Duodenal mucosa (tissue), 2 donors: ENCODE measurements at regions not wholly inside any gene's neighbourhood (a gene's known extent, or its start where the extent isn't known, plus 50 kb on each side); places are given as distances from the start of the nearest gene placed in this dataset.

Experiments used
- H3K27ac ChIP-seq: one replicate; pipeline ENCODE4 v1.7.0; 2013; ENCODE audit warnings: low read depth, low read length
- H3K27me3 ChIP-seq, 2 donors: one replicate each; pipeline ENCODE4 v1.7.0; 2013; ENCODE audit warnings: low read length in 2 of 2, control low read depth in 1 of 2; ENCODE audit not compliant: insufficient read depth in 2 of 2, control insufficient read depth in 1 of 2
- H3K36me3 ChIP-seq, 2 donors: one replicate each; pipeline ENCODE4 v1.7.0; 2013; ENCODE audit warnings: low read length in 2 of 2, control low read depth in 1 of 2; ENCODE audit not compliant: insufficient read depth in 2 of 2, control insufficient read depth in 1 of 2
- H3K4me1 ChIP-seq, 2 donors: one replicate each; pipeline ENCODE4 v1.7.0; 2013; ENCODE audit warnings: low read length in 2 of 2, control low read depth in 1 of 2; ENCODE audit not compliant: insufficient read depth in 2 of 2, control insufficient read depth in 1 of 2
- H3K4me3 ChIP-seq, 2 donors: one replicate each; pipeline ENCODE4 v1.7.0; 2013; ENCODE audit warnings: low read length in 2 of 2, low read depth in 1 of 2
- H3K9ac ChIP-seq, 2 donors: one replicate each; pipeline ENCODE4 v1.7.0; 2013; ENCODE audit warnings: low read length in 2 of 2, low read depth in 1 of 2
- H3K9me3 ChIP-seq, 2 donors: one replicate each; pipeline ENCODE4 v1.7.0; 2013; ENCODE audit warnings: low read length in 2 of 2, control low read depth in 1 of 2; ENCODE audit not compliant: control insufficient read depth in 1 of 2

DNA sequence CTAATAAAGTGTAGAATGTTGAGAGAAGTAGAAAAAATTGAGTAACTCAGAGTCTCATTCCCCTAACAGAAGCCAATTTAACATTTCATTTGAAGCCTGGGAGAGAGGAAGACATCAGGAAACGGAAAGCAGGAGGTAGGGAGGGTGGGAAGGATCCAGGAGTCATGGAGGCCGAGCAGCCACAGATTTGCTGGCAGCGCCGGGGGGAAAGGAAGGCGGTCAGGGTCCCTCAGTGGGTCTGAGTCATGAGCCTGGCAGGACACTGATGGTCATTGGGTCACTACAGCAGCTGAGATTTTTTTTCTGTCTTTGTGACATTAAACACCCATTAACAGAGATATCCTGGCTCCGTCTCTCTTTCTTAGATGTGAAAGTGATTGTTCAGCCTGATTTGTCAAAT is 248.1 kb downstream of the EFNB2 start:
- Histone ChIP-seq H3K9ac (no peak overlapping the region), H3K27me3 (no peaks in the 10 kb centered on the region), H3K36me3 (no peaks in the 10 kb centered on the region), H3K9me3 (no peaks in the 10 kb centered on the region), H3K4me1 (peaks cover 0 to 8% of the 10 kb centered on the region in 2 donors), H3K27ac (no peak overlapping the region), H3K4me3 (no peak overlapping the region)

DNA sequence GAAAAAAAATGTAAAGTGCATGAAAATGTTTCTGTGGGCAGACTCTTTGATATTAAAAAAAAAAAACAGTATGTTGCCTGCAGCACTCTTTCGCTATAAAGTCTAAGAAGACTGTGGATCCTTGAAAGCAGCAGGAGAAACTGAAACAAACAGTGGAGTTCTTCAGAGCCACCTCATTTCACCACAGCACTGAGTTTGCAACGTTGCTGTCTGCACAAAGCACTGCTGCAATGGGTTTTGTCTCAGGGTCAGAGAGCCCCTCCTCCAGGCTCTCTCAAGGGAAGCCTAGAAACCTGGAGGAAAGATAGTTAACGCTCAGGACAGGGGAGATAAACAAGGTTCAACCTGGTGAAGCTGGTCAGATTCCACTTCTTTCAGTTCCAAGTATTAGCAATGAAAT is 248.7 kb downstream of the EFNB2 start:
- H3K27ac ChIP-seq, result no peak overlapping the region
- no peaks in the 10 kb centered on the region for H3K36me3 ChIP-seq
- H3K9ac ChIP-seq, result no peak overlapping the region
- H3K9me3 ChIP-seq, result no peaks in the 10 kb centered on the region
- H3K4me1 ChIP-seq, result peaks cover 0 to 8% of the 10 kb centered on the region in 2 donors
- H3K27me3 ChIP-seq, result no peaks in the 10 kb centered on the region
- H3K4me3 ChIP-seq, result no peak overlapping the region

DNA sequence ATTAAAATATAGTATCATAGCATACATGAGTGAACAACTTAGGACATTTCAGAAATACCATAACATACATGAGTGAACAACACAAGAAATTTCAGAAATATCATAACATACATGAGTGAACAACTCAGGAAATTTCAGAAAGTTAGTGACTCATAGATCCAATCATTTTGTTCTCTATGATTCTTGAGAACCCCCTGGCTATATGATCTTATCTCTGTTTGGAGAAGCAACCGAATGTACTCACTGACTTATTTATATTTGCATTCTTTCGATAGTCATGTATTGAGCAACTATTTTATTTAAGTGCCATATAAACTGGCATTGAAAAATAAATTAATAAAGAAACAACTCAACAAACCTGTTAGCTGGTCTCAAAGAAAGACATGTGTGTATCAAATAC is 251.1 kb downstream of the EFNB2 start:
- Histone ChIP-seq H3K4me3 (no peak overlapping the region), H3K4me1 (peaks cover 0 to 8% of the 10 kb centered on the region in 2 donors), H3K9me3 (no peaks in the 10 kb centered on the region), H3K36me3 (no peaks in the 10 kb centered on the region), H3K27ac (no peak overlapping the region), H3K27me3 (no peaks in the 10 kb centered on the region), H3K9ac (no peak overlapping the region)

DNA sequence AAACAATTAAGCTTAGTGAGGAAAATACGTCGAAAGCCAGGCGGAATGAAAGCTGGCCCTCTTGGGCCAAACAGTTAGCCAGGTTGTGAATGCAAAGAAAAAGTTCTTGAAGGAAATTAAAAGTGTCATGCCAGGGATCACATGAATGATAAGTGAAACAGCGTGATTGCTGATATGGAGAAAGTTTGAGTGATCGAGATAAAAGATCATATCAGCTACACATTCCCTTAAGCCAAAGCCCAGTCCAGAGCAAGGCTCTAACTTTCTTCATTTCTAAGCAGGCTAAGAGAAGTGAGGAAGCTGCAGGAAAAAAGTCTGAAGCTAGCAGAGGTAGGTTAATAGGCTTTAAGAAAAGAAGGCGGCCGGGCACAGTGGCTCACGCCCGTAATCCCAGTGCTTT is 254.0 kb downstream of the EFNB2 start:
- Histone ChIP-seq H3K36me3 (no peaks in the 10 kb centered on the region), H3K4me3 (no peak overlapping the region), H3K9me3 (no peaks in the 10 kb centered on the region), H3K4me1 (peaks cover 0 to 1% of the 10 kb centered on the region in 2 donors), H3K9ac (no peak overlapping the region), H3K27ac (no peak overlapping the region), H3K27me3 (no peaks in the 10 kb centered on the region)

DNA sequence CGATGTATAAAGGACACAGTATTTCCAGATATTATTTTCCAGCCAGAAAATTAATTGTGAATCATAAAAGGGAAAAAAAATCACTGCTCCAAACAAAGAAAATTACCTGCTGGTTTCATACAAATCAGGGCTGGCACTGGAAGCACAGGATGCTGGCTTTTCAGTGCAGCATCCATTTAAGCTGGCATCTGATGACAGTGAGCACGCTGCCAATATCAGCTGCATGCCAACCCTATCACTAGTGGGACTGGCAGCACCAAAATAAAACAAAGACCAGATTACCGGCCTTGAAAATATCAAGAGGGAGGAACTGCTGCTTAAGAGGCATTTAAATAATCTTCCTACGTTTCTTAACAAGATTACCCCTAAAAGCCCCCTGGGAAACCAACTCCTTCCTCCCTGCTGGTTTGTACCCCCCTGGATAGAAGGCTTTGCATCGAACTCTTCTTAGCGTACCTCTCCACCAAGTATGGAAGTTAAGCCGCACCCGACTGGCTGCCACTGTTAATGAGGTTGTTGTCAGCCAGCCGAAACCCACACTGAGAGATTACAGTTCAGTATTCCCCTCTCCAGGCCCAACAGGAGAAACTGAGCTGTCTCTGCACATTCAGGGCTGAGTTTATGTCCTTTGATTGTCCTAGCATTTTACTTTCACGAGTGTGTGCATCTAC is 257.8 kb downstream of the EFNB2 start:
- no peaks in the 10 kb centered on the region for H3K36me3 ChIP-seq
- H3K4me3 ChIP-seq, result no peak overlapping the region
- no peaks in the 10 kb centered on the region for H3K4me1 ChIP-seq
- H3K9ac ChIP-seq, result no peak overlapping the region
- no peak overlapping the region for H3K27ac ChIP-seq
- no peaks in the 10 kb centered on the region for H3K27me3 ChIP-seq
- no peaks in the 10 kb centered on the region for H3K9me3 ChIP-seq

DNA sequence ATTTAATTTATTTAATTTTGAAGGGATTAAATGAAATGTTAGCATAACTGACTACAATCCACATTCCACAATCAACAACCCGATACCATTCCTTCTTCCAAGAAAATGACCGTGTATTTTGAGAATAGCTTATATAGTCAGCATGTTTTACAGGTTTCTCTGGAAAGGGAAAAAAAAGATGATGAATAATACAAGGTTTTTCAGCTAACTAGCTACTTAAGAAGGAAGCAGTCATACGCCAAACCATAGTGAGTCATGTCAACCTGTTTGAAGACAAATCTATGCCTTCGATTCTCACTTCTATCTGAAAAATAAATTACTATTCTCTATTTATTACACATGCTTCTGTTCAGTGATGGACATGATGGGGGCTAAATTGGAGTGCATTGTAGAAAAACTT is 258.6 kb downstream of the EFNB2 start:
- Histone ChIP-seq H3K4me1 (no peaks in the 10 kb centered on the region), H3K36me3 (no peaks in the 10 kb centered on the region), H3K4me3 (no peak overlapping the region), H3K27me3 (no peaks in the 10 kb centered on the region), H3K27ac (no peak overlapping the region), H3K9me3 (no peaks in the 10 kb centered on the region), H3K9ac (no peak overlapping the region)

DNA sequence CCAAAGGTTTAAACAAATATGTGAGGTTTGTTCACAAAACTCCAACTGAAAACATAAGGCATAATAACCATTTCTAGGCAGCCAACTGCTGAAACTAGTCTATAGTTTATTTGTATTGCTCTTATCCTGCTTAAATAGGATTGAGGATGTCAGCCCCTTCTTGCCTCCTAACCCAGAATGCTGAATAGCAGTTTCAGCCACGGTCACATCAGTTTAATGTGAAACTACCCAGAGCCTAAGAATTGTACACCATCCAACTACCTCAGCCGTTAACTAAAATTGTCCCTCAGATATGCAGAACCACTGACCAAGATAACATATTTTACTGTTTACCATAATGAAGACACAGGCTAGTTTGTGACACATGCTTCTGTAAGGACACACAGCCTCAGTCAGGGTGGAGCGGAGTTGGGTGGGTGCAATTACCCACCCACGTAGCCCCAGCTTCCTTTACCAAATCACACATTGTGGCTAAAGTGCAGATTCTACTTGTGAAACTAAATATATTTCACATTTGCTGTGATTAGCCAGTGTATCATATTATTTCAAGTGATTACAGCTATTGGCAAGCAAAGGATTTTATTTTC is 259.9 kb downstream of the EFNB2 start:
- H3K4me3 ChIP-seq, result no peak overlapping the region
- H3K36me3 ChIP-seq, result no peaks in the 10 kb centered on the region
- H3K9ac ChIP-seq, result no peak overlapping the region
- H3K4me1 ChIP-seq, result no peaks in the 10 kb centered on the region
- H3K9me3 ChIP-seq, result no peaks in the 10 kb centered on the region
- H3K27ac ChIP-seq, result no peak overlapping the region
- no peaks in the 10 kb centered on the region for H3K27me3 ChIP-seq

DNA sequence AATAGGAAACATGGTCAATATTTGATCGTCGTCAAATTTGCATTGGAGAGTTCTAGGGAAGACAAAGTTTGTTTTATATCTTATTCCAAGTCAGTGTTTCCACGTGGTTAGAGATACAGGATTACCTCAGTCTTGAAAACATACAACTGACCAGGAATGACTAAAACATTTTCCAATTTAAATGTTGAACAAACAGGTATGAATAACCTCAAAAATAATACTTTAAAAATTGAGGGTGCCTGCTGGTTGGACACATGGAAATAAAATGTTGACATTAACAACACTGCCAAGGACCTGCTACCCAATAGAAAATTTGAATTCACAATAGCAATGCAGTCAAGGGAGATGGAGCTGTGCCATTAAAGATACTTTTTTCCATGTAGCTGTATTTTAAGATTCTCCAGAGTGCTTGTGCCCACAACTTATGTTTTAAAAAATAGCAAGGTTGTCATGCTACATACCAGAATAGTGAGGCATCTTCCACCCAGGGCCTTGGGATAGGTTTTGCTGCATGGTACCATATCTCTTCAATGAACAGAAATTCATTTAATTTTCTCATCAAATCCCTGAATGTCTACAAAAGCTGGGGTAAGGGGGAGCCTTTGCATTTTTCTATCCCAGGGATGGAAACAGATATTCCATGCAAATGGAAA is 260.8 kb downstream of the EFNB2 start:
- H3K9me3 ChIP-seq, result no peaks in the 10 kb centered on the region
- no peak overlapping the region for H3K27ac ChIP-seq
- H3K27me3 ChIP-seq, result no peaks in the 10 kb centered on the region
- no peak overlapping the region for H3K9ac ChIP-seq
- no peak overlapping the region for H3K4me3 ChIP-seq
- H3K4me1 ChIP-seq, result no peaks in the 10 kb centered on the region
- no peaks in the 10 kb centered on the region for H3K36me3 ChIP-seq

DNA sequence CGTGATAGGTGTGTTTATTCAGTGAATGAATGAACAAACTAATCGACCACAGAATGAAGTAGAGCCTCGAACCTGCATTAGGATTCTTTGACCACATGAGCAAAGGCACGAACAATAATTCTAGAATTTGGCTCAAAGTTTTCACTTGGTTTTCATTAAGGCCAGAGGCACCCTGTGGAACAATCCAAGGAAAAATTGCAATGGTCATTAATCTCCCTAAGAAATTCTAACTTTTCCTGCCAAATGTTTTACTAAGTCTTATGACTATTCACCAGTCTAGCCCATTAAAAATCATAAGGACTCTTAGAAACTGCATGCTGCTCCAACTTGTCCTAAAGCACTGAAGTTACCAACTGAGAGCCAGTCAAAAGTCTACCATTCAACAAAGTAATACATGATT is 271.7 kb downstream of the EFNB2 start:
- no peak overlapping the region for H3K27ac ChIP-seq
- no peaks in the 10 kb centered on the region for H3K36me3 ChIP-seq
- no peak overlapping the region for H3K9ac ChIP-seq
- peaks cover 0 to 5% of the 10 kb centered on the region in 2 donors for H3K9me3 ChIP-seq
- no peaks in the 10 kb centered on the region for H3K27me3 ChIP-seq
- no peak overlapping the region for H3K4me3 ChIP-seq
- no peaks in the 10 kb centered on the region for H3K4me1 ChIP-seq

DNA sequence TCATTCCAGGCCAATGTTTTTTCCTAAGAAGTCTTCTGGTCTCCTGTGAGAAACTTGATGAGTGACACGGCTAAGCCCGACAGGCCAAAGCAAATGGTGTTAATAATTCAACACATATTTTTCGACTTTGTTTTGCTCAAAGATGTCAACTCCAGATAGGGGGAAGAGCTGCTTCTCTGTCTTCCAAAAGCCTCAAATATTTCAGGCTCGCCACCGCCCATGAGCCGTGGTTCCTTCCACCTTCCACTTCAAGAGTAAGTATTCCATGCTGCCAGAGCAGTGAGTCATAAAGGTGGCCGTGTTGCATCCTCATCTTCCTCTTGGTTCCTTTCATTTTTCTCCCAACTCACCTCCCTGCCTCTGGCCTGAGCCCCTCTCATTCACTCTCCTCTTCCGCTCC is 272.6 kb downstream of the EFNB2 start:
- H3K27me3 ChIP-seq, result no peaks in the 10 kb centered on the region

More for the DNA sequence above, 272.6 kb downstream of the EFNB2 start:
- no peaks in the 10 kb centered on the region for H3K36me3 ChIP-seq
- no peak overlapping the region for H3K9ac ChIP-seq
- H3K9me3 ChIP-seq, result peaks cover 0 to 5% of the 10 kb centered on the region in 2 donors
- no peak overlapping the region for H3K27ac ChIP-seq
- no peaks in the 10 kb centered on the region for H3K4me1 ChIP-seq
- H3K4me3 ChIP-seq, result no peak overlapping the region
